ENCODE measurements at regions not wholly inside any gene's neighbourhood (a gene's known extent, or its start where the extent isn't known, plus 50 kb on each side); places are given as distances from the start of the nearest gene placed in this dataset.

- Histone ChIP-seq H3K4me3 (ENCODE audit: low read depth in 2 of 2, low read length in 1 of 2) (no peak overlapping the region), H3K27me3 (ENCODE audit: insufficient read depth) (no peaks in the 10 kb centered on the region), H3K9me3 (no peaks in the 10 kb centered on the region), H3F3A (replicated peaks; ENCODE audit: insufficient read depth) (no peaks in the 10 kb centered on the region), H3K4me2 (no peak overlapping the region), H3K79me2 (ENCODE audit: insufficient read depth) (no peaks in the 10 kb centered on the region), H2AFZ (ENCODE audit: low read depth) (no peak overlapping the region), H3K36me3 (replicated peaks in 1 of 2; ENCODE audit: control insufficient read depth in 1 of 2, insufficient read depth in 2 of 2, low read length in 1 of 2) (no peaks in the 10 kb centered on the region), H3K9ac (no peak overlapping the region), H3K9me2 (no peaks in the 10 kb centered on the region), H4K20me1 (ENCODE audit: insufficient read depth) (no peaks in the 10 kb centered on the region), H3K4me1 (ENCODE audit: control insufficient read depth in 1 of 2, insufficient read depth in 2 of 2, low read depth in 1 of 2, low read length in 1 of 2) (no peaks in the 10 kb centered on the region), H3K27ac (ENCODE audit: low read depth in 2 of 2, low read length in 1 of 2) (no peak overlapping the region)
- 67% methylated on average over 1 of the region's 1 CpG for WGBS (ENCODE audit: low lambda C conversion rate)
- CTCF ChIA-PET = no interaction called here
- DNase-seq = no peak
- TF ChIP-seq USF2 (IDR thresholded peaks at IDR 0.05; ENCODE audit: borderline replicate concordance, low read depth, low read length) (no peak), JUND (IDR thresholded peaks at IDR 0.05) (no peak), FOXM1 (IDR thresholded peaks at IDR 0.05; ENCODE audit: low read depth) (no peak), ZBTB33 (IDR thresholded peaks at IDR 0.05; ENCODE audit: borderline replicate concordance, low read depth) (no peak), MXI1 (IDR thresholded peaks at IDR 0.05; ENCODE audit: low read depth, low read length) (no peak), SMC3 (IDR thresholded peaks at IDR 0.05; ENCODE audit: low read depth, low read length) (no peak), GABPA (IDR thresholded peaks at IDR 0.05; ENCODE audit: low read depth) (no peak), FOSL2 (IDR thresholded peaks at IDR 0.05; ENCODE audit: borderline replicate concordance, low read depth) (no peak), RCOR1 (IDR thresholded peaks at IDR 0.05; ENCODE audit: low read length) (no peak), MEF2A (IDR thresholded peaks at IDR 0.05; ENCODE audit: borderline replicate concordance, low read depth) (no peak), EZH2phosphoT487 (IDR thresholded peaks at IDR 0.05; ENCODE audit: borderline replicate concordance, low read depth) (no peak), NRF1 (IDR thresholded peaks at IDR 0.05; ENCODE audit: low read depth, low read length) (no peak), CHD2 (IDR thresholded peaks at IDR 0.05; ENCODE audit: low read length, partially characterized antibody) (no peak), TEAD4 (IDR thresholded peaks at IDR 0.05; ENCODE audit: borderline replicate concordance, insufficient read depth) (no peak)
- POLR2A ChIA-PET = no interaction called here
Measured at GRCh38 chr1:58331156-58331555, 215.4 kb downstream of the OMA1 start.

- Histone ChIP-seq H3K4me1 (ENCODE audit: control insufficient read depth in 1 of 2, insufficient read depth in 2 of 2, low read depth in 1 of 2, low read length in 1 of 2) (no peaks in the 10 kb centered on the region), H3K9me2 (no peaks in the 10 kb centered on the region), H3K36me3 (replicated peaks in 1 of 2; ENCODE audit: control insufficient read depth in 1 of 2, insufficient read depth in 2 of 2, low read length in 1 of 2) (no peaks in the 10 kb centered on the region), H2AFZ (ENCODE audit: low read depth) (no peak overlapping the region), H3K79me2 (ENCODE audit: insufficient read depth) (no peaks in the 10 kb centered on the region), H4K20me1 (ENCODE audit: insufficient read depth) (no peaks in the 10 kb centered on the region), H3K9me3 (no peaks in the 10 kb centered on the region), H3K27ac (ENCODE audit: low read depth in 2 of 2, low read length in 1 of 2) (no peak overlapping the region), H3K4me2 (no peak overlapping the region), H3K9ac (no peak overlapping the region), H3K4me3 (ENCODE audit: low read depth in 2 of 2, low read length in 1 of 2) (no peak overlapping the region), H3F3A (replicated peaks; ENCODE audit: insufficient read depth) (no peaks in the 10 kb centered on the region), H3K27me3 (ENCODE audit: insufficient read depth) (no peaks in the 10 kb centered on the region)
- POLR2A ChIA-PET = no interaction called here
- WGBS (ENCODE audit: low lambda C conversion rate) = 65% methylated on average over 6 of the region's 6 CpGs
- DNase-seq = no peak
- CTCF ChIA-PET = no interaction called here
- TF ChIP-seq YY1 (IDR thresholded peaks at IDR 0.05; ENCODE audit: low read depth) (no peak), USF2 (IDR thresholded peaks at IDR 0.05; ENCODE audit: borderline replicate concordance, low read depth, low read length) (no peak), GATA2 (CRISPR knock-in tag; IDR thresholded peaks at IDR 0.05) (no peak), NFIC (IDR thresholded peaks at IDR 0.05; ENCODE audit: borderline replicate concordance) (no peak), MXI1 (IDR thresholded peaks at IDR 0.05; ENCODE audit: low read depth, low read length) (no peak), POLR2AphosphoS5 (IDR thresholded peaks at IDR 0.05; ENCODE audit: low read depth, low read length) (no peak), GABPA (IDR thresholded peaks at IDR 0.05; ENCODE audit: low read depth) (no peak), PBX3 (IDR thresholded peaks at IDR 0.05) (no peak), SIN3A (IDR thresholded peaks at IDR 0.05; ENCODE audit: borderline replicate concordance, low read depth, low read length) (no peak), REST (IDR thresholded peaks at IDR 0.05; ENCODE audit: low read depth, low read length) (no peak), CHD2 (IDR thresholded peaks at IDR 0.05; ENCODE audit: low read length, partially characterized antibody) (no peak)
Measured at GRCh38 chr1:58325866-58326265, 220.7 kb downstream of the OMA1 start.

Measured in SK-N-SH (cell line).